IMR-90 (cell line): ENCODE measurements at regions not wholly inside any gene's neighbourhood (a gene's known extent, or its start where the extent isn't known, plus 50 kb on each side); places are given as distances from the start of the nearest gene placed in this dataset.

Experiments
- ATAC-seq: fragments of 200-7000 bp; cut with Tn5 transposase; 2 replicates; pipeline ENCODE4 v1.9.1; 2020; ENCODE audit warnings: low read depth, mild to moderate bottlenecking, moderate library complexity
- BruUV-seq: library from RNA; stranded (reverse); fragments of 400-500 nt; replicated peaks from 2 replicates; lab custom pipeline; 2021; lab: Mats Ljungman, UMichigan
- CTCF ChIA-PET: fragments of 300-600 bp; formaldehyde crosslinking; extraction: SDS; loops from one replicate; lab custom pipeline; 2021; ENCODE audit warnings: antibody characterized with exemption; lab: Yijun Ruan, JAX
- POLR2A ChIA-PET: fragments of 300-600 bp; sonication (Branson Sonifier 250); formaldehyde crosslinking; loops from one replicate; lab custom pipeline; 2022; ENCODE audit warnings: antibody characterized with exemption; ENCODE audit not compliant: unreplicated experiment; lab: Charles Lee
- DNase-seq: peaks from one replicate; pipeline ENCODE4 v3.0.0; 2013
- H2AFZ ChIP-seq: replicated peaks from 2 replicates; pipeline ENCODE3; 2013; ENCODE audit warnings: low read length, mild to moderate bottlenecking; ENCODE audit not compliant: poor library complexity
- H2AK5ac ChIP-seq: 2 replicates; pipeline ENCODE4 v1.6.1; 2013; ENCODE audit warnings: low read depth, low read length, inconsistent platforms
- H2AK9ac ChIP-seq: replicated peaks from 2 replicates; pipeline ENCODE3; 2013; ENCODE audit warnings: mild to moderate bottlenecking, low read depth, low read length, moderate library complexity; ENCODE audit not compliant: poor library complexity
- H2BK120ac ChIP-seq: 2 replicates; pipeline ENCODE4 v1.6.1; 2013; ENCODE audit warnings: low read depth, low read length, inconsistent platforms
- H2BK15ac ChIP-seq: 3 replicates; pipeline ENCODE4 v1.6.1; 2013; ENCODE audit warnings: low read depth, low read length, inconsistent platforms
- H2BK20ac ChIP-seq: 2 replicates; pipeline ENCODE4 v1.6.1; 2013; ENCODE audit warnings: low read depth, mild to moderate bottlenecking, inconsistent platforms, low read length, moderate library complexity
- H2BK5ac ChIP-seq: 2 replicates; pipeline ENCODE4 v1.6.1; 2013; ENCODE audit warnings: mild to moderate bottlenecking, low read depth, low read length, inconsistent platforms; ENCODE audit not compliant: poor library complexity, severe bottlenecking
- H3K14ac ChIP-seq: replicated peaks from 2 replicates; pipeline ENCODE4 v1.6.1; 2013; ENCODE audit warnings: low read depth, low read length, inconsistent platforms
- H3K18ac ChIP-seq: 2 replicates; pipeline ENCODE4 v1.6.1; 2013; ENCODE audit warnings: low read depth, low read length, control low read depth
- H3K23ac ChIP-seq: 2 replicates; pipeline ENCODE4 v1.6.1; 2013; ENCODE audit warnings: low read depth, low read length, inconsistent platforms
- H3K27ac ChIP-seq: 2 replicates; pipeline ENCODE4 v1.5.1; 2013; ENCODE audit warnings: mild to moderate bottlenecking, control low read depth, low read length; ENCODE audit not compliant: insufficient read depth
- H3K27me3 ChIP-seq: 2 replicates; pipeline ENCODE4 v1.6.1; 2013; ENCODE audit warnings: low read length; ENCODE audit not compliant: control insufficient read depth, insufficient read depth
- H3K36me3 ChIP-seq: 2 replicates; pipeline ENCODE4 v1.6.1; 2013; ENCODE audit warnings: low read length, mixed read lengths; ENCODE audit not compliant: control insufficient read depth, insufficient read depth
- H3K4ac ChIP-seq: 2 replicates; pipeline ENCODE4 v1.6.1; 2013; ENCODE audit warnings: low read depth, low read length, inconsistent platforms
- H3K4me1 ChIP-seq: 2 replicates; pipeline ENCODE4 v1.6.1; 2013; ENCODE audit warnings: low read length, mixed read lengths; ENCODE audit not compliant: control insufficient read depth, insufficient read depth
- H3K4me2 ChIP-seq: 2 replicates; pipeline ENCODE4 v1.6.1; 2013; ENCODE audit warnings: low read depth, mild to moderate bottlenecking, control low read depth, low read length, moderate library complexity
- H3K4me3 ChIP-seq: 2 replicates; pipeline ENCODE4 v1.5.1; 2013; ENCODE audit warnings: low read depth, mild to moderate bottlenecking, control low read depth, low read length, moderate library complexity; ENCODE audit not compliant: insufficient read depth
- H3K56ac ChIP-seq: 2 replicates; pipeline ENCODE4 v1.6.1; 2013; ENCODE audit warnings: low read length, inconsistent platforms; ENCODE audit not compliant: insufficient read depth; ENCODE audit errors: extremely low read depth
- H3K79me1 ChIP-seq, 2 experiments: 2 replicates each; pipeline ENCODE4 v1.6.1; 2013; ENCODE audit warnings: low read length in 2 of 2, inconsistent platforms in 1 of 2, low read depth in 1 of 2
- H3K9ac ChIP-seq: 2 replicates; pipeline ENCODE4 v1.6.1; 2013; ENCODE audit warnings: low read depth, low read length, control low read depth
- H3K9me1 ChIP-seq: 2 replicates; pipeline ENCODE4 v1.6.1; 2013; ENCODE audit warnings: low read length, inconsistent platforms; ENCODE audit not compliant: insufficient read depth
- H3K9me3 ChIP-seq: 2 replicates; pipeline ENCODE4 v1.6.1; 2013; ENCODE audit warnings: low read length; ENCODE audit not compliant: control insufficient read depth, insufficient read depth
- H4K20me1 ChIP-seq: 2 replicates; pipeline ENCODE4 v1.6.1; 2013; ENCODE audit warnings: low read length, inconsistent platforms; ENCODE audit not compliant: insufficient read depth
- H4K5ac ChIP-seq: 2 replicates; pipeline ENCODE4 v1.6.1; 2013; ENCODE audit warnings: mild to moderate bottlenecking, low read depth, low read length, control low read depth
- H4K8ac ChIP-seq, 2 experiments: 2 replicates each; pipeline ENCODE4 v1.6.1; 2013; ENCODE audit warnings: low read depth in 2 of 2, low read length in 2 of 2, control low read depth in 1 of 2, inconsistent platforms in 1 of 2
- H4K91ac ChIP-seq: 2 replicates; pipeline ENCODE4 v1.6.1; 2013; ENCODE audit warnings: low read depth, low read length, inconsistent platforms; ENCODE audit not compliant: insufficient read depth
- CEBPB ChIP-seq: IDR thresholded peaks from 2 replicates; pipeline ENCODE4 v1.6.1; 2012; ENCODE audit warnings: low read depth, low read length, improper control_type of control experiment
- CTCF ChIP-seq: conservative IDR thresholded peaks from 2 replicates; pipeline ENCODE4 v1.5.1; 2012; ENCODE audit warnings: mild to moderate bottlenecking, low read depth, low read length, improper control_type of control experiment
- MAZ ChIP-seq: IDR thresholded peaks from 2 replicates; pipeline ENCODE4 v1.6.1; 2012; ENCODE audit warnings: low read depth, mild to moderate bottlenecking, low read length, improper control_type of control experiment, moderate library complexity, borderline replicate concordance
- MXI1 ChIP-seq: IDR thresholded peaks from 2 replicates; pipeline ENCODE4 v1.6.1; 2012; ENCODE audit warnings: low read depth, mild to moderate bottlenecking, low read length, moderate library complexity, borderline replicate concordance
- SMC3 ChIP-seq: fragments of 150-350 bp; IDR thresholded peaks from 2 replicates; pipeline ENCODE4 v1.6.1; 2016; ENCODE audit warnings: low read depth, mild to moderate bottlenecking, antibody characterized with exemption, low read length, moderate library complexity
- WGBS, 2 experiments: methylation state at CpG; one replicate each; pipeline versions ENCODE4 v1.1.5 to v1.1.7; 2013; ENCODE audit warnings: missing lambda C conversion rate in 2 of 2; ENCODE audit not compliant: insufficient read length in 1 of 2; ENCODE audit errors: extremely low coverage in 2 of 2; 5-methylcytosine and 5-hydroxymethylcytosine counted together
- dilution Hi-C: fragments of 300-500 bp; cut with HindIII; formaldehyde crosslinking; loops from one replicate; pipeline ENCODE4 v1.14.3; 2018; ENCODE audit warnings: low sequenced_read_pairs; ENCODE audit not compliant: unreplicated experiment
- in situ Hi-C: fragments of 300-500 bp; cut with MboI; formaldehyde crosslinking; loops from 3 replicates; pipeline ENCODE4 v1.14.3; 2019; ENCODE audit warnings: low sequenced_read_pairs, inconsistent platforms, mixed read lengths
- intact Hi-C: fragments of 100-400 bp; cut with micrococcal nuclease; formaldehyde crosslinking; loops from 2 replicates; pipeline ENCODE4 v1.10.0; 2022

GRCh38 chr1:219316066-219316465 lies 142.4 kb downstream of the LYPLAL1 start:
- H3K18ac ChIP-seq: no peak overlapping the region
- ATAC-seq (no peak), DNase-seq (no peak)
- H3K4me2 ChIP-seq: no peak overlapping the region
- intact Hi-C loops (loop anchor here (10.0 kb wide), 2 partner anchors 499 to 971 kb away; partner anchors contain the start of gene TGFB2), dilution Hi-C loops (no loop called here), in situ Hi-C loops (no loop called here)
- H2BK20ac ChIP-seq: no peak overlapping the region
- TF ChIP-seq SMC3 (no peak), MXI1 (no peak), MAZ (no peak), CEBPB (no peak), CTCF (no peak)
- H3K9me3 ChIP-seq: no peaks in the 10 kb centered on the region; the same call in 1 of the 2 replicates
- no peak overlapping the region for H4K8ac ChIP-seq
- no peak overlapping the region for H2AFZ ChIP-seq
- H3K36me3 ChIP-seq: no peaks in the 10 kb centered on the region
- no peak overlapping the region for H3K4me3 ChIP-seq
- no peak overlapping the region for H3K27ac ChIP-seq
- H2BK15ac ChIP-seq: no peak overlapping the region
- BruUV-seq: no TSS peak
- H3K9ac ChIP-seq: no peak overlapping the region
- CTCF ChIA-PET: no interaction called here
- H3K4me1 ChIP-seq: peaks cover 4% of the 10 kb centered on the region; the same call in 1 of the 2 replicates
- no peak overlapping the region for H2AK5ac ChIP-seq
- H3K23ac ChIP-seq: no peak overlapping the region
- H3K4ac ChIP-seq: no peak overlapping the region
- no peak overlapping the region for H3K56ac ChIP-seq
- H4K5ac ChIP-seq: no peak overlapping the region
- no peaks in the 10 kb centered on the region for H3K9me1 ChIP-seq
- H3K27me3 ChIP-seq: peaks cover 5% of the 10 kb centered on the region
- H2BK120ac ChIP-seq: no peak overlapping the region
- POLR2A ChIA-PET: no interaction called here
- no peak overlapping the region for H4K91ac ChIP-seq
- no peaks in the 10 kb centered on the region for H4K20me1 ChIP-seq
- no peaks in the 10 kb centered on the region for H3K79me1 ChIP-seq
- H2BK5ac ChIP-seq: no peak overlapping the region
- WGBS, 2 experiments: no CpG with 5 or more reads among the region's 1 CpG
- no peak overlapping the region for H3K14ac ChIP-seq
- no peak overlapping the region for H2AK9ac ChIP-seq
